Esophagus muscularis mucosa (tissue), 4 donors: ENCODE measurements at regions not wholly inside any gene's neighbourhood (a gene's known extent, or its start where the extent isn't known, plus 50 kb on each side); places are given as distances from the start of the nearest gene placed in this dataset.

Source experiments
- DNase-seq: peaks from one replicate; pipeline ENCODE4 v3.0.0-alpha.2; 2017; ENCODE audit errors: extremely low spot score
- H3K27ac ChIP-seq, 4 donors: fragments of 200-600 bp; sonication (generic); replicated peaks in 1 of 4; 1 replicate in 3 of 4; 2 replicates in 1 of 4; pipeline ENCODE4 v1.5.1; 2016 to 2019; ENCODE audit warnings: mild to moderate bottlenecking in 1 of 4
- H3K27me3 ChIP-seq, 4 donors: fragments of 200-600 bp; sonication (generic); one replicate each; pipeline versions ENCODE4 v1.5.1 to v1.6.0; 2016 to 2019
- H3K36me3 ChIP-seq, 4 donors: fragments of 200-600 bp; sonication (generic); one replicate each; pipeline ENCODE4 v1.5.1; 2016 to 2019
- H3K4me1 ChIP-seq, 4 donors: fragments of 200-600 bp; sonication (generic); one replicate each; pipeline ENCODE4 v1.5.1; 2016 to 2019
- H3K4me3 ChIP-seq, 4 donors: fragments of 200-600 bp; sonication (generic); 1 replicate in 2 of 4; 2 replicates in 2 of 4; pipeline ENCODE4 v1.5.1; 2016 to 2019; ENCODE audit warnings: mild to moderate bottlenecking in 4 of 4, moderate library complexity in 1 of 4
- H3K9me3 ChIP-seq, 4 donors: fragments of 200-600 bp; sonication (generic); 1 replicate in 3 of 4; 2 replicates in 1 of 4; pipeline ENCODE4 v1.5.1; 2016 to 2019
- CTCF ChIP-seq, 3 experiments: fragments of 200-600 bp in 2 of 3; fragments of 450-650 bp in 1 of 3; sonication (generic) in 2 of 3; IDR thresholded peaks; one replicate each; pipeline ENCODE4 v1.5.1; 2017 to 2019; ENCODE audit warnings: antibody characterized with exemption in 3 of 3, mild to moderate bottlenecking in 2 of 3, moderate library complexity in 1 of 3
- EP300 ChIP-seq: sonication (generic); formaldehyde crosslinking; IDR thresholded peaks from one replicate; pipeline ENCODE4 v1.6.1; 2017; ENCODE audit warnings: antibody characterized with exemption
- POLR2A ChIP-seq: fragments of 450-650 bp; IDR thresholded peaks from one replicate; pipeline ENCODE4 v1.6.1; 2017; ENCODE audit warnings: antibody characterized with exemption, moderate library complexity, mild to moderate bottlenecking, low read depth
- POLR2AphosphoS5 ChIP-seq, 2 donors: sonication (generic); formaldehyde crosslinking; IDR thresholded peaks; one replicate each; pipeline ENCODE4 v1.6.1; 2017; ENCODE audit warnings: antibody characterized with exemption in 2 of 2
- WGBS: methylation state at CpG from one replicate; pipeline ENCODE4 v1.1.5; 2018; 5-methylcytosine and 5-hydroxymethylcytosine counted together
- intact Hi-C: fragments of 100-400 bp; cut with DNase I; formaldehyde crosslinking; loops from one replicate; pipeline ENCODE4 v1.15.1; 2023

GRCh38 chr21:22791376-22791775 is 1793.2 kb downstream of the NCAM2 start:
- 71% methylated on average over 2 of the region's 2 CpGs for WGBS
- intact Hi-C loops, result loop anchor here (5.0 kb wide), 1 partner anchor 1794 kb away; the partner anchor contains the start of gene NCAM2
- no peaks in the 10 kb centered on the region for H3K4me1 ChIP-seq

GRCh38 chr21:22791986-22792560 is 1793.9 kb downstream of the NCAM2 start:
- no peaks in the 10 kb centered on the region for H3K9me3 ChIP-seq
- no peak overlapping the region for H3K27ac ChIP-seq
- no peaks in the 10 kb centered on the region for H3K4me1 ChIP-seq
- intact Hi-C loops, result loop anchor here (5.0 kb wide), 1 partner anchor 1795 kb away; the partner anchor contains the start of gene NCAM2
- no peak for DNase-seq
- H3K4me3 ChIP-seq, result no peak overlapping the region
- TF ChIP-seq POLR2AphosphoS5 (IDR thresholded peaks at IDR 0.05) (no peak), CTCF (IDR thresholded peaks at IDR 0.05) (peak; percentile 53 to 77 (median 71))
- H3K27me3 ChIP-seq, result no peaks in the 10 kb centered on the region
- no peaks in the 10 kb centered on the region for H3K36me3 ChIP-seq
- WGBS, result 1% methylated on average over 3 of the region's 3 CpGs

More at GRCh38 chr21:22791376-22791775, 1793.2 kb downstream of the NCAM2 start:
- Histone ChIP-seq H3K36me3 (no peaks in the 10 kb centered on the region), H3K27ac (no peak overlapping the region), H3K4me3 (no peak overlapping the region), H3K9me3 (no peaks in the 10 kb centered on the region), H3K27me3 (no peaks in the 10 kb centered on the region)
- TF ChIP-seq POLR2A, result no peak
- no peak for TF ChIP-seq CTCF (IDR thresholded peaks at IDR 0.05)
- TF ChIP-seq EP300, result no peak
- TF ChIP-seq POLR2AphosphoS5 (IDR thresholded peaks at IDR 0.05), result no peak
- DNase-seq, result no peak

GRCh38 chr21:22795091-22795490 is 1796.9 kb downstream of the NCAM2 start:
- H3K27me3 ChIP-seq, result no peaks in the 10 kb centered on the region
- no peak overlapping the region for H3K27ac ChIP-seq
- no peak for DNase-seq
- no peak for TF ChIP-seq POLR2A
- TF ChIP-seq CTCF (IDR thresholded peaks at IDR 0.05), result no peak
- TF ChIP-seq EP300, result no peak
- no peak for TF ChIP-seq POLR2AphosphoS5 (IDR thresholded peaks at IDR 0.05)
- H3K36me3 ChIP-seq, result no peaks in the 10 kb centered on the region
- 85% methylated on average over 2 of the region's 2 CpGs for WGBS
- intact Hi-C loops, result no loop called here
- no peaks in the 10 kb centered on the region for H3K9me3 ChIP-seq
- H3K4me3 ChIP-seq, result no peak overlapping the region
- H3K4me1 ChIP-seq, result no peaks in the 10 kb centered on the region

- H3K4me1 ChIP-seq, result no peaks in the 10 kb centered on the region
- TF ChIP-seq POLR2AphosphoS5 (IDR thresholded peaks at IDR 0.05), result no peak
- no peak for TF ChIP-seq POLR2A
- TF ChIP-seq EP300, result no peak
- TF ChIP-seq CTCF (IDR thresholded peaks at IDR 0.05), result no peak
- no peak overlapping the region for H3K27ac ChIP-seq
- H3K36me3 ChIP-seq, result no peaks in the 10 kb centered on the region
- no peaks in the 10 kb centered on the region for H3K9me3 ChIP-seq
- intact Hi-C loops, result no loop called here
- H3K4me3 ChIP-seq, result no peak overlapping the region
- H3K27me3 ChIP-seq, result no peaks in the 10 kb centered on the region
- whole genome bisulfite sequencing, result 63% methylated on average over 4 of the region's 4 CpGs
- DNase-seq, result no peak
These were observed 1797.4 kb downstream of the NCAM2 start for GRCh38 chr21:22795644-22796043.

- 89% methylated on average over 9 of the region's 9 CpGs for WGBS
- H3K9me3 ChIP-seq, result no peaks in the 10 kb centered on the region
- no peak overlapping the region for H3K27ac ChIP-seq
- H3K4me3 ChIP-seq, result no peak overlapping the region
- H3K36me3 ChIP-seq, result no peaks in the 10 kb centered on the region
- DNase-seq, result no peak
- no peaks in the 10 kb centered on the region for H3K4me1 ChIP-seq
- intact Hi-C loops, result no loop called here
- no peaks in the 10 kb centered on the region for H3K27me3 ChIP-seq
- no peak for TF ChIP-seq POLR2A
- no peak for TF ChIP-seq CTCF (IDR thresholded peaks at IDR 0.05)
- no peak for TF ChIP-seq POLR2AphosphoS5 (IDR thresholded peaks at IDR 0.05)
- no peak for TF ChIP-seq EP300
These were observed 1797.9 kb downstream of the NCAM2 start for GRCh38 chr21:22796147-22796546.
